HG02840 (cell line): ENCODE measurements at regions not wholly inside any gene's neighbourhood (a gene's known extent, or its start where the extent isn't known, plus 50 kb on each side); places are given as distances from the start of the nearest gene placed in this dataset.
"Not testable (repeated sequence)": the region's sequence is repeated elsewhere in the genome, so short reads cannot be mapped to it uniquely, and the experiment has no call there.

Source experiments
- ATAC-seq: cut with Tn5 transposase; IDR thresholded peaks from one replicate; pipeline ENCODE4 v1.9.1; 2021; ENCODE audit warnings: mild to moderate bottlenecking, moderate library complexity, moderate number of reproducible peaks; ENCODE audit not compliant: unreplicated experiment, low FRiP score

DNA sequence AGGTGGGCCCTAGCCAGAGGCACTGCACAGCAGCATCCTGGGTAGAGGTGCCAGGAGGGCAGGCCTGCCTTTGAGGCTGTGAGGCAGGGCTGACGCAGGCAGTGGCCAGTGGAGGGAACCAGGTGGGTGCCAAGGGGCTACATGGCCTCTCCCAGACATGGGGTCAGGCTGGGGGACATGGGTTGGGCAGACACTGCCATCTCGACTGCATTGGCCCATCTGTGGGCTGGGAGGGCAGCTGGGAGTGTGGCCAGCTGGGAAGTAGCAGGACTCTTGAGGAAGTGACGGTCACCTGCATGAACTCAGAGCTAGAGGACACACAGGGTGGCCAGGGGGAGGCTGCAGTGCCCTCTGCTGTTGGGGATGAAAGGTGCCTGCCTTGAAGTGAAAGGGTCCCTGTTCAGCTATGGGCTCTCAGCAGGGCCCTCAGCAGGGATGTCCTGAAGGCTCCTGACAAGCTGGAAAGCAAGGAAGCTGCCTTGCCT is 294.6 kb downstream of the CCDC74A start:
- not testable (repeated sequence) for ATAC-seq

DNA sequence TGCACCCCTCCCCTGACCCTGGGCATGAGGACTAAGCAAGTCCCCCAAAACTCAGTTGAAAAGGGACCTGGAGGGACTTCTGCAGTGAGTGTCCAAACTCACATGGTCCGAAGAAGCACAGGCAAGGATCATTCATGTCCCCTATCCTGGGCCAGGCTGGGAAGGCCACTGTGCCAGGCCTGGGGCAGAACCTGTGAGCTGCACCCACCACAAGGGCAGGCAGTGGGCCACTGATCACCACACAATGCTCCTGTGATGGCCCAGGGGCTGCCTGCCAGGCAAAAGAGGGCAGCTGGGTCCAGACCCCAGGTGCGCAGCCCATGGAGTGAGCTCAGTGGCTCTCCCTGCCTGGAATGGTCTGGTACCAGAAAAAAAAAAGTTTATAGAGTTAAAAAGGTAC is 295.4 kb downstream of the CCDC74A start:
- not testable (repeated sequence) for ATAC-seq

DNA sequence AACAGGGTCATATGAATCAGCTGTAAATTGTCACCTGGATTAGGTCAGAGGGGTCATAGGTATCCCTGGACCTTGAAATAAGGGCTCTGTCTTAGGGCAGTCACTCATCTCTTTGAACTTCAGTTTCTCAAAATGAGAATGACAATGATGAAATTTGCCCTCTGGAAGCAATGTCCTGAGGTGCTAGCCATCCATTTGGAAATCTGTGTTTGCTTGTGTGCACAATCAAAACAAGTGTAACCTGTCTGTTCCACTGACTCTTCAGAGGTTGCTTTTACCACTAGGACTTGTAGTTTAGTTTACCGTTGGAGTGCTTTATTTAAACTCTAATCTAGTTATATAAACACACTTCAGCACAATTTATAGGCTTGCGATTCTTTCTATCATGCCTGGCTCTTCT is 297.3 kb downstream of the CCDC74A start:
- not testable (repeated sequence) for ATAC-seq

- no peak for ATAC-seq
These were observed 299.9 kb downstream of the CCDC74A start for GRCh38 chr2:131827481-131828163.

DNA sequence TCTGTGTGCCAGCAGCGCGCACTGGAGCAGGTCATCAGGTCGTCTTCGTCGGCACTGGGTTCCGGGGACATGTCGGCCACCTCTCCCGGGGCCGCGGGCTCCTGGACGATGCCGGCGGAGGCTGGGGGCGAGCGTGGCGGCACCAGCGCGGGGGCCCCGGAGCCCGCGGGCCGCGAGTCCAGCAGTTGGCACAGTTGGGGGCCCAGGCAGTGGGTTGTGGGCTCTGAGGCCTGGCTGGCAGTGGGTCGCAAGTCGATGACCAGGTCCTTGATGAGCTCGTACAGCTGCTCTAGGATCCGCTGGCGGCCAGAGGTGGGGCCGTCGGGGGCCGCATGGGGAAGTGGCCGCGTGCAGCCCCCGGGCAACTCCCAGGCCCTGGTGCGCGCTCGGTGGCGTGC is 300.5 kb downstream of the CCDC74A start:
- no peak for ATAC-seq

DNA sequence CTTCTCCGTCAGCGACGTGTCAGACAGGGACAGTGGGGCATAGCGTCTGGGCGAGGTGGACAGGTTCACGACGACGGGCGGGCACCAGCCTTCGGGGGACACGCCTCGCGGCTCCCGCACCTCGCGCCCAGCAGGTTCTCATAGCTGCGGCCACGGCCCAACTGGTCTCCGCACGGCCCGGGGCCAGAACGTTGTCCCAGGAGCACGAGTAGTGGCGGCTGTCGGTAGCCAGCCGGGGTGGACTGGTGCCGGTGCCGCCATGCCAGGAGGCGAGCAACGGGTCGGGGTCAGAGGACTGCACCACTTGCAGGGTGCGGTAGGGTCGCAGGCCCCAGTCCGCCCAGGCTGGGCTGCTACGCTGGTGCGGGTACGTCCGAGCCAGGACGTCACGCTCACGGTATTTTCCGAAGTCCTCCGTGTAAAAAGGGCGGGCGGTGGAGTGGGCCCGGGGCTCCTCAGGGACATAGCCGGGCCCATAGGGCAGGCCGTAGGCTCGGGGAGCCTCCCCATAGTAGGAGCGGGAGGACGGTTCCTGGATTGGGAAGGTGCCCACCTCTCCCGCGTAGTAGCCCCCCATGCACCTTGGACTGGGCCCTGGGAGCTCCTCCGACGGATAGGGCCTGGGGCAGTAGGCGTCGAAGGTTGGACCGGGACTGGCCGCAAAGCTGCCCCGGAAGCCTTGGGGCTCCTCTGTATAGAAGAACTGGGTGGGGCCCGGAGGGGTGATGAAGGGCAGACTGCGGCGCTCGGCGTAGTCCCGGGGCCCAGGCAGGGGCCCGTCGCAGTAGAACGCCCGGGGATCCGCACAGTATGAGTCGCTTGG is 301.2 kb downstream of the CCDC74A start:
- ATAC-seq = not testable (repeated sequence)

- not testable (repeated sequence) for ATAC-seq
These were observed 302.0 kb downstream of the CCDC74A start for GRCh38 chr2:131829456-131830241.

- ATAC-seq = not testable (repeated sequence)
These were observed 302.7 kb downstream of the CCDC74A start for GRCh38 chr2:131830242-131830945.

- not testable (repeated sequence) for ATAC-seq
These were observed 303.2 kb downstream of the CCDC74A start for GRCh38 chr2:131830946-131831310.

DNA sequence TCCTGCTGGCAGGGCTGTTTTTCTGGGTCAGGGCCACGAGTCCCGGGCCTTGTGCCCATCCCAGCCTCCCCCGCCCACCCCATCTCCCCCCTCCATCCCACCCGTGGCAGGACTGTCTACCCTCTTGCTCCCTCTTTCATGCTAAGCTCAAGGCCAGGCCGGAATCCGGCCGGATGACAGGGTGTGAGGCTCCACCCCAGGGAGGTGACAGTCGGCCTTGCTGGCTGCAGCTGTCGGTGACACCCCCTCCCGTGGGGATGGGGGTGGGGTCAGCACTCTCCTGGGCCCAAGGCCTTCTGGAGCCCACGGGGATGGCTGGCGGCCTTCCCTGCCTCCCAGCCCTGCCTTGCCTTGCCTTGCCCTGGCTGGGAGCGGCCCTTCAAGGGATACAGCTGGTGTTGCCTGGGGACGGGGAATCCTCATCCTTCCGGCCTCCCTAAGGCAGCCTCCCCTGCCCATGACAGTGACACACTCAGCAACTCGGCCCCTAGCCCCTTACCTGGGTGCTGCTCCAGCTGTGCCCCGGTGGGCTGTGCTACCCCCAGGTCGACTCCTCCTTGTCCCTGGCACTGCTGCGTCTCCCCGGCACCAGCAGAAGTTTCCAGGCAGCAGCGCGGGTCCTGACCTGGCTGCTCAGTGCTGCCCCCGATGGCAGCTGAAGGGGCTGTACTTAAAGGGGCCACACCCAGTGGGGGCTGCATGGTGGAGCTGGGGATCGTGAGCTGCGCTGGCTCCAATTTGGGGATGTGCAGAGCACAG is 303.9 kb downstream of the CCDC74A start:
- ATAC-seq = not testable (repeated sequence)

GRCh38 chr2:131832209-131832780 is 304.6 kb downstream of the CCDC74A start:
- not testable (repeated sequence) for ATAC-seq

- not testable (repeated sequence) for ATAC-seq
These were observed 305.2 kb downstream of the CCDC74A start for GRCh38 chr2:131832917-131833316.

DNA sequence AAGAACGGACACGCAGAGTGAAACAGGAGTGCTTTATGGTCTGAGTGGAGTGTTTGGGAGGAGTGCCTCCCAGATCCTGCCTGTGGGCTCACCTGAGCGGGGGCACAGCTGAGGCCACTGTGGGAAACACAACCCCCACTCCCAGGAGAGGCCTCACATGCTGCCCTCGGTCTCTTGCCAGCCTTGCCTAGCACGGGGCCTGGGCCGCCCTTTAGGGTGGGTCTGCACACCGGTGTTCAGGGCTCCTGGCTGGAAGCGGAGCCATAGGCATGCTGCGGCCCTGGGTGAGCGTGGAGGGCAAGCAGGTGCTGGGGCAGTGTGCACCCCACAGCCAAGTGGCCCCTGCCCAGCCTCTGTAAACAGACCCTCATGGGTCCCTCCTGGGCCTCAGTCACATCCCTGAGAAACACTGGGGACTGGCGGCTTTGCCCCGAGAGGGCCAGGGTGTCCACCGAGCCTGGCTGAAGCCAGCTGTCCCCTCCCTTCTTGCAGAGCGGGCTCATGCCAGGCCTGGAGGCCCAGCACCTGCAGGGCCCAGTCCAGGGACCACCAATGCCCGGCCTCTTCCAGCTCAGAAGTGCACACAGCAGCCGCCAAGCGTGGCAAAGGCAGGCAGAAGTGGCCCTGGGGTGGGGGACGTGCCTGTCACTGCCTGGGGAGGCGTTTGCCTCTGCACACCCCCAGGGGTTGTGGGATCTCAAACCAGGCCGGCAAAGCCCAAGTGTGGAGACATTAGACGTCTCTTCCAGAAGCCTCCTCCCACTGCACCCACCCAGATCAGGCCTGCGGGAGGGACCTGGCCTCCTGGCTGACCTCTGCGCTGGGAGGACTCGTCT is 305.9 kb downstream of the CCDC74A start:
- not testable (repeated sequence) for ATAC-seq

DNA sequence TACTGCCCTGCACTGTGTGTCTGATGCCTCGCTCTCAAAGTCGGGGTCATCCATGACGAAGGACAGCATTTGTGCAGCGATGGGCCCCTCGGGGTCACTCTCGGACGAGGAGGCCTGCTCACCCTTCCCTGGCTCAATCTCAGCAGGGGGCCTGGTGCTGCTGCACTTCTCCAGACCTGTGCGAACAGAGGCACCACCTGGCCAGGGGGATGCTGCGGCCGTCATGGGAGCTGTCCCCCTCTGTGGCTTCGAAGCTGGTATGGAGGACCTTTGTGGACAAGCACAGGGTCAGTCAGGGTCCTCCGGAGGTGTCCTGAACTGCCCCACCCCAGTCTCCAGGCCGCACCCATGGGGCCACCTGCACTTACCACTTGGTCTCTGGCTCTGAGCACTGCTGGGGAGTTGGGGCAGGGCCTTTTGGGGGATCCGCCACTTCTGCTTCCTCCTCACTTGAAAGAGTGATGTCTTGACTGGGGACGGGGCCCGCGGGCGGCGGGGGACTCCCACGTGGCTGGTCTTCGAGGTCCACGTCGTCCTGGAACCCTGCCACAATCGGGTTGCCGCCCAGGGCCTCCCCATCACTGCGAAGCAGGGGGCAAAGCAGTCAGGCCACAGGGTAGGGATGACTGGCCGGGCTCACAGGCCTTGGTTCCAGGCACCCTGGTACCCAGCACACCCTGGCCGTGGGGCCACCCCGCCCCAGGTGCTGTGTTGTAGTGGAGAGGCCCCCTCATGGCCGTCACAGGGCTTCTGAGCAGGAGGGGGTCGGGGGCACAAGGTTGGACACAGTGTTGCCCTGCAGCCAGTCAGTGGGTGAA is 306.7 kb downstream of the CCDC74A start:
- not testable (repeated sequence) for ATAC-seq

- not testable (repeated sequence) for ATAC-seq
These were observed 307.3 kb downstream of the CCDC74A start for GRCh38 chr2:131835022-131835421.

DNA sequence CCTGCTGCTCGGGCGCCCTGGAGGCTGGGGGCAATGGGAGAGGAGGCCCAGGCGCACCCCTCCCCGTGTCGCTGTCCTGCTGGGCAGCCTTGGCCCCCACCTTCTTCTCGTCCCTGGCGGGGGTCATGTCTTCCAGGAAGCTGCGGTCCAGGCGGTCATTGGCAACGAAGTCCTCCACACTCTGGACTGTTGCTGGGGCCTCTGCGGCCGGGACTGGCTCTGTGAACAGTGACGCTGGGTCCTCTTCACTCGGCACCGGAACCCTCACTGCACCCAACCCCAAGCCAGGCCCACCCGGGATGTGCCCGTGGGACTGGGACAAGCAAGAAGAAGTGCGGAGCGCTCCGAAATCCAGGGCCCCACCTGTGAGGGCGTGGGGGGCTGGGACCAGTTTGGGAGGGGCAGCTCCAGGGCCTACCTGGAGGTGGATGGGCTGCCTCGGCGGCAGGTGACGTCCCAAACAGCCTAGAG is 308.0 kb downstream of the CCDC74A start:
- no peak for ATAC-seq

- not testable (repeated sequence) for ATAC-seq
These were observed 308.4 kb downstream of the CCDC74A start for GRCh38 chr2:131836116-131836515.
